CD14-positive monocyte (primary cell): ENCODE measurements at regions not wholly inside any gene's neighbourhood (a gene's known extent, or its start where the extent isn't known, plus 50 kb on each side); places are given as distances from the start of the nearest gene placed in this dataset.

Experiments
- DNase-seq, 3 donors: peaks; one replicate each; pipeline ENCODE4 v3.0.0-alpha.2; 2011 to 2022
- H2AFZ ChIP-seq: 2 replicates; pipeline ENCODE4 v1.6.0; 2012; ENCODE audit warnings: mild to moderate bottlenecking, low read depth, low read length, inconsistent platforms; ENCODE audit not compliant: insufficient read depth, poor library complexity, severe bottlenecking
- H3K27ac ChIP-seq, 2 donors: 1 replicate in 1 of 2; 2 replicates in 1 of 2; pipeline ENCODE4 v1.5.1; 2012 to 2013; ENCODE audit warnings: low read length in 2 of 2, control low read depth in 1 of 2, inconsistent platforms in 1 of 2, low read depth in 1 of 2, mild to moderate bottlenecking in 1 of 2
- H3K27me3 ChIP-seq, 2 donors: one replicate each; pipeline versions ENCODE4 v1.6.0 to v1.6.1; 2011 to 2013; ENCODE audit warnings: low read length in 2 of 2; ENCODE audit not compliant: control insufficient read depth in 2 of 2, insufficient read depth in 2 of 2
- H3K36me3 ChIP-seq, 2 donors: replicated peaks in 1 of 2; 1 replicate in 1 of 2; 2 replicates in 1 of 2; pipeline versions ENCODE4 v1.5.1 to v1.6.1; 2012 to 2013; ENCODE audit warnings: low read length in 2 of 2, control low read depth in 1 of 2, inconsistent platforms in 1 of 2, mild to moderate bottlenecking in 1 of 2; ENCODE audit not compliant: insufficient read depth in 2 of 2, control insufficient read depth in 1 of 2
- H3K4me1 ChIP-seq, 2 donors: 1 replicate in 1 of 2; 2 replicates in 1 of 2; pipeline versions ENCODE4 v1.5.1 to v1.6.1; 2012 to 2013; ENCODE audit warnings: low read length in 2 of 2, control low read depth in 1 of 2, inconsistent platforms in 1 of 2, mild to moderate bottlenecking in 1 of 2, moderate library complexity in 1 of 2; ENCODE audit not compliant: insufficient read depth in 2 of 2, control insufficient read depth in 1 of 2
- H3K4me2 ChIP-seq: replicated peaks from 2 replicates; pipeline ENCODE3; 2012; ENCODE audit warnings: low read length, moderate library complexity, mild to moderate bottlenecking; ENCODE audit not compliant: poor library complexity, severe bottlenecking; ENCODE audit errors: extremely low read depth
- H3K4me3 ChIP-seq, 3 experiments: fragments of 200-600 bp in 1 of 3; sonication (generic) in 1 of 3; replicated peaks in 1 of 3; 1 replicate in 2 of 3; 2 replicates in 1 of 3; pipeline ENCODE4 v1.5.1; 2011 to 2013; ENCODE audit warnings: low read length in 3 of 3, mild to moderate bottlenecking in 3 of 3, control low read depth in 2 of 3, low read depth in 2 of 3, inconsistent platforms in 1 of 3, moderate library complexity in 1 of 3
- H3K79me2 ChIP-seq: 2 replicates; pipeline ENCODE4 v1.6.0; 2012; ENCODE audit warnings: mild to moderate bottlenecking, control low read depth, inconsistent platforms, low read length, moderate library complexity; ENCODE audit not compliant: insufficient read depth
- H3K9ac ChIP-seq: 2 replicates; pipeline ENCODE4 v1.6.0; 2017; ENCODE audit warnings: low read length, mild to moderate bottlenecking; ENCODE audit not compliant: insufficient read depth, poor library complexity, severe bottlenecking
- H3K9me3 ChIP-seq, 2 donors: replicated peaks in 1 of 2; 1 replicate in 1 of 2; 2 replicates in 1 of 2; pipeline versions ENCODE4 v1.5.1 to v1.6.1; 2012 to 2013; ENCODE audit warnings: low read length in 2 of 2, control low read depth in 1 of 2; ENCODE audit not compliant: control insufficient read depth in 1 of 2, insufficient read depth in 1 of 2
- H4K20me1 ChIP-seq: 2 replicates; pipeline ENCODE4 v1.6.0; 2012; ENCODE audit warnings: mild to moderate bottlenecking, low read length, control low read depth, moderate library complexity; ENCODE audit not compliant: insufficient read depth
- H3K27ac Mint-ChIP-seq, 7 donors: one replicate each; pipeline ENCODE4 v1.8.0; 2020; ENCODE audit warnings: mild to moderate bottlenecking in 7 of 7, mixed read lengths in 7 of 7, moderate library complexity in 6 of 7, inconsistent platforms in 2 of 7
- H3K27me3 Mint-ChIP-seq, 3 donors: one replicate each; pipeline ENCODE4 v1.8.0; 2021 to 2022; ENCODE audit warnings: low read depth in 3 of 3, mild to moderate bottlenecking in 3 of 3, mixed read lengths in 3 of 3, moderate library complexity in 3 of 3, inconsistent platforms in 1 of 3
- H3K36me3 Mint-ChIP-seq, 2 donors: one replicate each; pipeline ENCODE4 v1.8.0; 2020; ENCODE audit warnings: mixed read lengths in 2 of 2, inconsistent platforms in 1 of 2, mild to moderate bottlenecking in 1 of 2
- H3K4me1 Mint-ChIP-seq: one replicate; pipeline ENCODE4 v1.8.0; 2020; ENCODE audit warnings: mild to moderate bottlenecking, mixed read lengths
- H3K4me3 Mint-ChIP-seq, 2 donors: one replicate each; pipeline ENCODE4 v1.8.0; 2020; ENCODE audit warnings: mild to moderate bottlenecking in 2 of 2, mixed read lengths in 2 of 2, moderate library complexity in 1 of 2
- H3K9me3 Mint-ChIP-seq, 7 donors: one replicate each; pipeline ENCODE4 v1.8.0; 2020 to 2022; ENCODE audit warnings: mixed read lengths in 7 of 7, mild to moderate bottlenecking in 6 of 7, moderate library complexity in 6 of 7, inconsistent platforms in 2 of 7
- WGBS: methylation state at CpG from one replicate; pipeline ENCODE4 v1.1.5; 2013; ENCODE audit warnings: missing lambda C conversion rate; ENCODE audit not compliant: insufficient coverage; 5-methylcytosine and 5-hydroxymethylcytosine counted together
- intact Hi-C, 2 donors: fragments of 100-400 bp; cut with micrococcal nuclease; formaldehyde crosslinking; loops; one replicate each; pipeline versions ENCODE4 v1.15.0 to v1.15.1; 2023
- TF ChIP-seq, protein P1 (sequence below): fragments of 200-600 bp; IDR thresholded peaks from one replicate; pipeline ENCODE4 v1.8.0; 2022; ENCODE audit warnings: antibody characterized with exemption, mild to moderate bottlenecking

DNA sequence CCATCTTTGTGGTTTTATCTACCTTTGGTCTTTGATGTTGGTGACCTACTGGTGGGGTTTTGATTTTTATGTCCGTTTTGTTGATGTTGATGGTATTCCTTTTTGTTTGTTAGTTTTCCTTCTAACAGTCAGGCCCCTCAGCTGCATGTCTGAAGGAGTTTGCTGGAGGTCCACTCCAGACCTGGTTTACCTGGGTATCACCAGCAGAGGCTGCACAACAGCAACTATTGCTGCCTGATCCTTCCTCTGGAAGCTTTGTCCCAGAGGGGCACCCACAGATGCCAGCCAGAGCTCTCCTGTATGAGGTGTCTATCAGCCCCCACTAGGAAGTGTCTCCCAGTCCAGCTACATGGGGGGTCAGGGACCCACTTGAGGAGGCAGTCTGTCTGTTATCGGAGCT lies 199.3 kb upstream of the WDFY3 start:
- Histone ChIP-seq H3K36me3 (no peaks in the 10 kb centered on the region), H3K9me3 (peaks cover 0 to 11% of the 10 kb centered on the region in 2 donors), H3K9ac (no peak overlapping the region), H2AFZ (no peak overlapping the region), H3K27ac (no peak overlapping the region), H3K27me3 (no peaks in the 10 kb centered on the region), H3K4me2 (no peak overlapping the region), H3K79me2 (no peaks in the 10 kb centered on the region), H3K4me3 (no peak overlapping the region), H4K20me1 (no peaks in the 10 kb centered on the region), H3K4me1 (no peaks in the 10 kb centered on the region)
- Mint-ChIP-seq H3K27ac (no peak overlapping the region), H3K27me3 (no peaks in the 10 kb centered on the region), H3K9me3 (peaks cover 0 to 11% (median 4%) of the 10 kb centered on the region in 7 donors), H3K36me3 (no peaks in the 10 kb centered on the region), H3K4me3 (no peak overlapping the region), H3K4me1 (no peaks in the 10 kb centered on the region)
- intact Hi-C loops, result no loop called here
- DNase-seq, result no peak
- WGBS, result 100% methylated on average over 1 of the region's 2 CpGs
- TF ChIP-seq, protein P1, sequence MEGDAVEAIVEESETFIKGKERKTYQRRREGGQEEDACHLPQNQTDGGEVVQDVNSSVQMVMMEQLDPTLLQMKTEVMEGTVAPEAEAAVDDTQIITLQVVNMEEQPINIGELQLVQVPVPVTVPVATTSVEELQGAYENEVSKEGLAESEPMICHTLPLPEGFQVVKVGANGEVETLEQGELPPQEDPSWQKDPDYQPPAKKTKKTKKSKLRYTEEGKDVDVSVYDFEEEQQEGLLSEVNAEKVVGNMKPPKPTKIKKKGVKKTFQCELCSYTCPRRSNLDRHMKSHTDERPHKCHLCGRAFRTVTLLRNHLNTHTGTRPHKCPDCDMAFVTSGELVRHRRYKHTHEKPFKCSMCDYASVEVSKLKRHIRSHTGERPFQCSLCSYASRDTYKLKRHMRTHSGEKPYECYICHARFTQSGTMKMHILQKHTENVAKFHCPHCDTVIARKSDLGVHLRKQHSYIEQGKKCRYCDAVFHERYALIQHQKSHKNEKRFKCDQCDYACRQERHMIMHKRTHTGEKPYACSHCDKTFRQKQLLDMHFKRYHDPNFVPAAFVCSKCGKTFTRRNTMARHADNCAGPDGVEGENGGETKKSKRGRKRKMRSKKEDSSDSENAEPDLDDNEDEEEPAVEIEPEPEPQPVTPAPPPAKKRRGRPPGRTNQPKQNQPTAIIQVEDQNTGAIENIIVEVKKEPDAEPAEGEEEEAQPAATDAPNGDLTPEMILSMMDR, result no peak

DNA sequence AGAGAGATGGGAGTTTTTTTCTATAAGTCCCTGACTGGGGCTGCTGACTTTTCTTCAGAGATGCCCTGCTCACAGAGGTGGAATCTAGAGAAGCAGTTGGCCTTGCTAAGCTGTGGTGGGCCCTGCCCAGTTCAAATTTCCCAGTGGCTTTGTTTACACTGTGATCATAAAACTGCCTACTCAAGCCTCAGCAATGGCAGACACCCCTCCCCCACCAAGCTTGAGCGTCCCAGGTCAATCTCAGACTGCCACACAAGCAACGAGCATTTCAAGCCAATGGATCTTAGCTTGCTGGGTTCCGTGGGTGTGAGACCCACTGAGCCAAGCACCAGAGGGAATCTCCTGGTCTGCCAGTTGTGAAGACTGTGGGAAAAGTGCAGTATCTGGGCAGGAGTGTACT lies 199.8 kb upstream of the WDFY3 start:
- Mint-ChIP-seq H3K36me3 (no peaks in the 10 kb centered on the region), H3K4me1 (no peaks in the 10 kb centered on the region), H3K9me3 (peaks cover 0 to 11% (median 4%) of the 10 kb centered on the region in 7 donors), H3K27ac (no peak overlapping the region), H3K4me3 (no peak overlapping the region), H3K27me3 (no peaks in the 10 kb centered on the region)
- Histone ChIP-seq H3K79me2 (no peaks in the 10 kb centered on the region), H3K4me3 (no peak overlapping the region), H3K9ac (no peak overlapping the region), H4K20me1 (no peaks in the 10 kb centered on the region), H3K27me3 (no peaks in the 10 kb centered on the region), H3K27ac (no peak overlapping the region), H2AFZ (no peak overlapping the region), H3K4me1 (no peaks in the 10 kb centered on the region), H3K36me3 (no peaks in the 10 kb centered on the region), H3K4me2 (no peak overlapping the region), H3K9me3 (peaks cover 0 to 11% of the 10 kb centered on the region in 2 donors)
- TF ChIP-seq, protein P1, result no peak
- no peak for DNase-seq
- intact Hi-C loops, result no loop called here
- 86% methylated on average over 3 of the region's 3 CpGs for WGBS
